ENCODE measurements at regions not wholly inside any gene's neighbourhood (a gene's known extent, or its start where the extent isn't known, plus 50 kb on each side); places are given as distances from the start of the nearest gene placed in this dataset.
"Not testable (repeated sequence)": the region's sequence is repeated elsewhere in the genome, so short reads cannot be mapped to it uniquely, and the experiment has no call there.

DNA sequence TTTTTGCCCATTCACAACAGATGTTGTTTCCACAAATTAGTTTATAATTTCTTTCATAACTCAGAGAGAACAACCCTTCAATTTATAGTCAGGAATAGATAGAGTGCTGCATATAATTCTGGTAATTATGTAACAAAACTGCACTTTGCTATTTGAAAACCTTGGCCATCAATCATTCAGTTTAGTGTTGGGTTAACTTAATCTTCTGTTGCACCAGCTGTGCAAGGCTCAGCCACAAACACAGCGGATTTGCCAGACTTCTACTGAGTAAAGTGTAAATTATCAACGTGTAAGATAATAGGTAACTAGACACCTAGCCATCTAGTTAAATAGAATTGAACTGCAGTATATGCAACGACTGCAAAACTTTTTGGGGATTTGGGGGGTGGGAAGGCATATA lies 1064.3 kb upstream of the EPHA6 start:
- no peak for DNase-seq (ENCODE audit: low spot score)

GRCh38 chr3:95751509-95751908 lies 1062.9 kb upstream of the EPHA6 start:
- peak; percentile 2 for DNase-seq (ENCODE audit: low spot score)

DNA sequence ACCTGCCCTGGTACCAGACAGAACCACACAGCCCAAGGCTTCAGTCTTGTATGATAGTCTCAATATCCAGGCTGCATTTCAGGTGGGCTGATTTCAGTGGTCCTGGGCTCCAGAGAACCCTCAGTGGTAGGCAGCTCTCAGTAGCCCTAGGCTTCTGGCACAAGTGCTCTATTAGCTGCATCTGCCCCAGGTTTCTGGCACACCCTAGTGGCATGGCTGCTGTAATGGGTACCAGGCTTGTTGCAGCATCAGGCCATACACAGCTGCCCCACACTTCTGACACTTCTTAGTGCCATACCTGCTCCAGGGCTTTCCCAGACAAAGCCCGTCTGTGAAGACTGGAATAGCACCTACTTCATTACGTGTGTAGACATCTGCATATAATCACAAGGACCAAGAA lies 1062.2 kb upstream of the EPHA6 start:
- no peak for DNase-seq (ENCODE audit: low spot score)

DNA sequence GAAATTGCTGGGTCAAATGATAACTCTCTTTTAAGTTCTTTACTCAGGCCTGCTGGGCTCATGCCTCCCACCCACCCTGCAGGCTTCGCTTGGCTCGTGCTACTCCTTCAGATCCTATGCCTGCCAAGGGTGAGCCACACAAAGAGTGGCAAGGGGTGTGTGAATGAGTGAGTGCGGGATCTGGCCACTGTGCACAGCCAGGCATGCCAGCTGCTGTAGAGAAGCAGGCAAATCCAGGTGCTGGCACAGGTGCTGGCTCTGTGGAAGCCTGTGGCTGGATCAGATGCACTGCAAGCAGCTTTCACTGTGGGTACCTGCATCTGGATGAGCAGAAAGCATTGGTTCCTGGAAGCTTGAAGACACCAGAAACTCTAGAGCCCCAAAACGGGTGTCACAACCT lies 1055.7 kb upstream of the EPHA6 start:
- no peak for DNase-seq (ENCODE audit: low spot score)

DNA sequence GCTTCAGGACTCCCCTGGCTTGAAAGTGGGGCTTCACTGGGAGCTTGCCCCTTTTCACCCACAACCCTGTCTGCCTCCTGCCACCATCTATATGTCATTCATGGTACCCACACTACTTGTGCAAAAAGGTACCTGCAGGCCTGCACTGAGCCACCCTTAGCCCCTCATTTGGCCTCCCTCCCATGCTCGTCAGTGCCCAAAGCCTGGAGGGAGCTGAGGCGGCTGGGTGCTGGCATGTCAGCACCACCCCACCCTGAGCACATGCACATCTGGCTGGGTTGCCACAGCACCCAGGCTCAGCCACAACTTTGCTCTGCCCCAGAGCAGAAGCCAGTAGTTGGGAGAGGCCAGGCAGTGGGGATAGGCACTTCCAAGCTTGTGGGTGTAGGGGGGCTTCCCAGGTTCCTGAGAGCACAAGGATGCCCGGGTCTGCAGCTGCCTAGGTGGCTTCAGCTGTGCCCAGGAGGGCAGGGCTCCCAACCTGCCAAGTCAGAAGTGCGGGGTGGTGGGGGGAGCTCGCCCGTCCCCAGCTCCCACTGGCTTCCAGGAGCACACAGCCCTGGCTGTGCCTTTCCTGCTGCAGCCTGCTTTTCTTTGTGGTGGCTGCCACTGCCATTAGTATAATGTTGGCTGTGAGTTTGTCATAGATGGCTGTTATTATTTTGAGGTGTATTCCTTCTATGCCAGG lies 1054.6 kb upstream of the EPHA6 start:
- DNase-seq (ENCODE audit: low spot score) = no peak

GRCh38 chr3:95775486-95776094 lies 1038.8 kb upstream of the EPHA6 start:
- no peak for DNase-seq (ENCODE audit: low spot score)

DNA sequence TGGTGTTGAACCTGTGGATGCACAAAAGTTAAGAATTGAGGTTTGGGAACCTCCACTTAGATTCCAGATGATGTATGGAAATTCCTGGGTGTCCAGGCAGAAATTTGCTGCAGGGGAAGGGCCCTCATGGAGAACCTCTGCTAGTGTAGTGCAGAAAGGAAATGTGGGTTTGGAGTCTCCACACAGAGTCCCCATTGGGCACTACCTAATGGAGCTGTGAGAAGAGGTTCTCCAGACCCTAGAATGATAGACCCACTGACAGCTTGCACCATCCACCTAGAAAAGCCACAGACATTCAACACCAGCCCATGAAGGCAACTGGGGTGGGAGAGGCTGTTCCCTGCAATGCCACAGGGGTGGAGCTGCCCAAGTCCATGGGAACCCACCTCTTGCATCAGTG lies 1032.8 kb upstream of the EPHA6 start:
- DNase-seq (ENCODE audit: low spot score) = no peak

GRCh38 chr3:95789111-95789510 lies 1025.3 kb upstream of the EPHA6 start:
- no peak for DNase-seq (ENCODE audit: low spot score)

- no peak for DNase-seq (ENCODE audit: low spot score)
Observed at GRCh38 chr3:95797081-95797480, 1017.3 kb upstream of the EPHA6 start.

GRCh38 chr3:95798628-95799027 lies 1015.8 kb upstream of the EPHA6 start:
- DNase-seq (ENCODE audit: low spot score) = no peak

DNA sequence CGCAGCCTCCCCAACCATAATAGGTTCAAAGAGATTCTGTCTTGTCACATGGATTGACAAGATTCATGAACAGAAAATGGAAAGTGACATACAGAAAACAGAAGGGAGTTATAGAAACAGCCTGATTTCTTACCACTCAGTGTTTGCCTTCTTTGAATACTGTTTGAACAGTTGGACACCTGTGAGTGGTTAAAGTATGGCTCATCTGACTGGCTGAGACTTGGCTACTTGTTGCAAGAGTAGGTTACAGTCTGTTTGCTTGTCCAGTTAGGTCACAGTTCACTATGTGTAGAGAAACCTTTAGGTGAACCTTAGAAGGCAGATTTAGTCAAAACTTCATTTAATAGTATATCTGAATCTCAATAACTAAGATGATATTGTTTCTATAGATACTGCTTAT lies 1003.9 kb upstream of the EPHA6 start:
- no peak for DNase-seq (ENCODE audit: low spot score)

- no peak for DNase-seq (ENCODE audit: low spot score)
Observed at GRCh38 chr3:95813244-95813643, 1001.1 kb upstream of the EPHA6 start.

GRCh38 chr3:95815828-95816227 lies 998.6 kb upstream of the EPHA6 start:
- no peak for DNase-seq (ENCODE audit: low spot score)

GRCh38 chr3:95826419-95826818 lies 988.0 kb upstream of the EPHA6 start:
- no peak for DNase-seq (ENCODE audit: low spot score)

GRCh38 chr3:95832146-95832545 lies 982.2 kb upstream of the EPHA6 start:
- DNase-seq (ENCODE audit: low spot score) = no peak

DNA sequence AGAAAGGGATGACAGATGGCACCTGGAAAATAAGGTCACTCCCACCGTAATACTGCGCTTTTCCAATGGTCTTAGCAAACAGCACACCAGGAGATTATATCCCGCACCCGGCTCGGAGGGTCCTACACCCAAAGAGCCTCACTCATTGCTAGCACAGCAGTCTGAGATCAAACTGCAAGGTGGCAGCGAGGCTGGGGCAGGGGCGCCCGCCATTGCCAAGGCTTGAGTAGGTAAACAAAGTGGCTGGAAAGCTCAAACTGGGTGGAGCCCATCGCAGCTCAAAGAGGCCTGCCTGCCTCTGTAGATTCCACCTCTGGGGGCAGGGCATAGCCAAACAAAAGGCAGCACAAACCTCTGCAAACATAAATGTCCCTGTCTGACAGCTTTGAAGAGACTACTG lies 953.8 kb upstream of the EPHA6 start:
- DNase-seq (ENCODE audit: low spot score) = not testable (repeated sequence)

DNA sequence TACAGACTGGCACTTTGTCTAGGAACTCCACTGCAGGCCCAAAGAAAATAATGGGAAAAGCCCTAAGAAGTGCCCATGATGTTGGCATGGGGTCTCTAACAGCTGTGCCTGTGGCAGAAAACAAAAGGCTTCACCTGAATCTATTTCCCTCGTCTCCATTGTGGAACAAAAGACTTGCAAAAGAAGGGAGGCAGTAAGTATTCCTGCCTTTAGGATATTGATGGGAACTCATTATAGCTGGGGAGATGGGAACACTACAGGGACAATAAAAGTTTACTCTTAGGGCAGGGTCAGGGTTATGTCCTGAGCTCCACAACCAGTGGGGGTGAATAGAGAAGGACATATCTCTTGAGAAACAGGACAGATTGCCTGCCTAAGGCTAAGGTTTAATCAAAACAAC lies 930.6 kb upstream of the EPHA6 start:
- DNase-seq (ENCODE audit: low spot score) = no peak

- no peak for DNase-seq (ENCODE audit: low spot score)
Observed at GRCh38 chr3:95886616-95887015, 927.8 kb upstream of the EPHA6 start.

DNA sequence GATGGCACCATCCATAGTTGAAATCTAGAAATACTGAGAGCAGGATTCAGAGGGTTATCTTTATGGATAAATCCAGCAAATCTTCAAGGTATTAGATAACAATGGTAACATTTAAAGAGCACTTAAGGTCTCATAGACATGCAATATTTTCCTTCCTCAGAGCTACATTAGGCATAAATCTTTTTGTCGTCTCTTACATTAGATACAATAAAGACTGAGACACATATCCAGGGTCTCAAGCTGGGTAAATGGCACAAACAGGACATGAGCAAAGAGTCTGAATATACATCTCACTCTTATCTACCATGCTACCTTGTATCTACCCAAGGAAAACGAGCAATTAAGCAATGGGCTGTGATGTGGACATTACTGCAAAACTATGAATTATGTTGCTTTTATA lies 927.3 kb upstream of the EPHA6 start:
- no peak for DNase-seq (ENCODE audit: low spot score)

DNA sequence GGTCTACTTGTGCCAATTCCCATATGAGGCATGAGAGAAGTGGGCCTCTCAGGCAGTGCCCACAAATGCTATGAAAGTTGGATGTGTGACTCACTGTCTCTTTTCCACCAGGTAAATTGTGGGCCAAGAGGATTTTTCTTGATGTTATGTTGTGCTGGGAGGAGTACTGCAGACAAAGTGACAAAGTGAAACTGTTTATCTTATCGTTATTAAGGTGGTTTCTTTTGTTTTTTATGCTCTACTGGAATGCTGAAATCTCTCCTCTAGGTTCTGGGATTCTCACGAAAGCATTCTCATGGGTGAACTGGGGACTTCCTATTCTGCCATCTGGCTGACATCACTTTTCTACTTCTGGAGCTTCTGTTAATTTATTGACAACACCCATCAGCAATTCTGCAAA lies 919.6 kb upstream of the EPHA6 start:
- no peak for DNase-seq (ENCODE audit: low spot score)

DNA sequence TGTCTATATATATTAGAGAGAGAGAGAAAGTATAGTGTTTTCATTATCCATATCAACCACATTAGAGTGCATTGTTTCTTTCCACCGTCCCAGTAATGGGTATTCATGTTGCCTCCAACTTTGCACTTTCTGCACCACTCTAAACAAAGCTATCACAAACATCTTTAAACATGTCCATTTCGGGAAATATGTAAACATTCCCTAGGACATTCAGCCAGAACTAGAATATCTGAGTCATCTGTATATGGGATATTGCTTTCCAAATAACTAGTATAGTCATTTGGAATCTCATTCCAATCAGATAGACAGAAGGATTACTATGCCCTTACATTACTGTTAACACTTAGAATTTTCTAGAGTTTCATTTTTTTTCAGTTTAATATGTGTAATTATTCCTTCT lies 914.9 kb upstream of the EPHA6 start:
- no peak for DNase-seq (ENCODE audit: low spot score)

- DNase-seq (ENCODE audit: low spot score) = no peak
Observed at GRCh38 chr3:95899911-95900310, 914.5 kb upstream of the EPHA6 start.

GRCh38 chr3:95901948-95902347 lies 912.4 kb upstream of the EPHA6 start:
- no peak for DNase-seq (ENCODE audit: low spot score)

DNA sequence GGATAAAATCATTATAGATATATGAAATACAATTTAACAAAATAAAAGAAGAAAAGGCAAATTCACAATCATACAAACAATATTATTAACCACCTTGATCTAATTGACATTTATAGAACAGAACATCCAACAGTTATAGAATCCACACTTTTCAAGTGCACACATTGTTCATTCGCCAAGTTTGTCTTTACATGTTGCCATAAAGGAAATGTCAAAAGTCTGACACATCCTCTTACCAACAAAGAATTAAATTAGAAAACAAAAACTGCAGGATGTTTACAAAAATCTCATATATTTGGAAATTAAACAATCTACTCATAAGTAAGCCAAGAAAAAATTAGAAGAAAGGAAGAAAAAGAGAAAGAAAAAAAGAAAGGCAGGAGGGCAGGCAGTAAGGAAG lies 909.2 kb upstream of the EPHA6 start:
- no peak for DNase-seq (ENCODE audit: low spot score)

Measured in umbilical cord (tissue), 1 donor.